Loucy (cell line): ENCODE measurements at regions not wholly inside any gene's neighbourhood (a gene's known extent, or its start where the extent isn't known, plus 50 kb on each side); places are given as distances from the start of the nearest gene placed in this dataset.

Experiments used
- H2AFZ ChIP-seq: fragments of 200-600 bp; sonication (generic); 2 replicates; pipeline ENCODE4 v1.6.0; 2016; ENCODE audit warnings: antibody characterized with exemption, mild to moderate bottlenecking, low read length, moderate library complexity
- H3F3A ChIP-seq: fragments of 200-600 bp; 2 replicates; pipeline ENCODE4 v1.6.0; 2016; ENCODE audit warnings: antibody characterized with exemption, low read depth, mild to moderate bottlenecking
- H3K27me3 ChIP-seq: fragments of 200-600 bp; sonication (generic); 2 replicates; pipeline ENCODE4 v1.6.1; 2014; ENCODE audit warnings: low read length, mild to moderate bottlenecking; ENCODE audit not compliant: insufficient read depth, poor library complexity, severe bottlenecking
- H3K36me3 ChIP-seq: fragments of 200-600 bp; sonication (generic); 2 replicates; pipeline ENCODE4 v1.6.1; 2016; ENCODE audit warnings: low read length; ENCODE audit not compliant: insufficient read depth
- H3K4me1 ChIP-seq: fragments of 200-600 bp; sonication (generic); 2 replicates; pipeline ENCODE4 v1.5.1; 2014; ENCODE audit warnings: low read length, mild to moderate bottlenecking; ENCODE audit not compliant: insufficient read depth, poor library complexity, severe bottlenecking
- H3K4me2 ChIP-seq: fragments of 200-600 bp; sonication (generic); 2 replicates; pipeline ENCODE4 v1.6.0; 2014; ENCODE audit warnings: antibody characterized with exemption, low read length, low read depth, mild to moderate bottlenecking; ENCODE audit not compliant: poor library complexity, severe bottlenecking
- H3K4me3 ChIP-seq: fragments of 200-600 bp; sonication (generic); 2 replicates; pipeline ENCODE4 v1.5.1; 2014; ENCODE audit warnings: low read length, mild to moderate bottlenecking, mixed read lengths; ENCODE audit not compliant: poor library complexity, severe bottlenecking
- H3K79me2 ChIP-seq: fragments of 200-600 bp; sonication (generic); 2 replicates; pipeline ENCODE4 v1.6.1; 2014; ENCODE audit warnings: low read length; ENCODE audit not compliant: insufficient read depth
- H3K9ac ChIP-seq: fragments of 200-600 bp; sonication (generic); 2 replicates; pipeline ENCODE4 v1.6.0; 2014; ENCODE audit warnings: mild to moderate bottlenecking, low read depth, low read length, moderate library complexity; ENCODE audit not compliant: poor library complexity, severe bottlenecking
- H3K9me2 ChIP-seq: fragments of 200-600 bp; sonication (generic); replicated peaks from 2 replicates; pipeline ENCODE4 v1.6.1; 2016; ENCODE audit warnings: low read depth, low read length, mixed read lengths
- H3K9me3 ChIP-seq: fragments of 200-600 bp; sonication (generic); 2 replicates; pipeline ENCODE4 v1.6.1; 2014; ENCODE audit warnings: mild to moderate bottlenecking, antibody characterized with exemption, low read length, low read depth; ENCODE audit not compliant: insufficient read depth
- H4K20me1 ChIP-seq: fragments of 200-600 bp; sonication (generic); 2 replicates; pipeline ENCODE4 v1.6.0; 2014; ENCODE audit warnings: antibody characterized with exemption, low read length, mild to moderate bottlenecking; ENCODE audit not compliant: insufficient read depth, poor library complexity, severe bottlenecking
- EZH2phosphoT487 ChIP-seq: fragments of 200-600 bp; IDR thresholded peaks from 2 replicates; pipeline ENCODE4 v1.6.1; 2018; ENCODE audit warnings: antibody characterized with exemption, mild to moderate bottlenecking, moderate library complexity, borderline replicate concordance
- TF ChIP-seq, protein P1 (sequence below): fragments of 200-600 bp; sonication (generic); conservative IDR thresholded peaks from 2 replicates; pipeline ENCODE4 v1.5.1; 2014; ENCODE audit warnings: mild to moderate bottlenecking, antibody characterized with exemption, low read length

DNA sequence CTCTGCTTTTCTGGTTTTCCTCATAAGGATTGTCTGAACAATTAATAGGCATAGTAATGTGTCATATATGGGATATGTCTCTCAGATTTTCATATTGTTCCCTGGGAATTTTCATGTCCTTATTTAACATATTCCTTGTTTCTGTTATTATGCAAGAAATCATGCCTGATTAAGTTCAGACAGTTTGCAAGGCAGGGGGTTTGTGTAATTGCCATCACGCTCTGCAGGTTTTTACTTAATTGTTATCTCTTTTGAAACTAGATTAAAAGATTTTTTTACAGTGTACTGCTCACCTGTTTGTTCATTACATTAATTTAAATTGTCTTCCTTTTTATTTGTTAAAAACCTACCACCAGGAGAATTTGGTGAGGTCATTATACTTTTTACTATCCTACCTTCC, 1253.2 kb upstream of the PRR20A start:
- no peaks in the 10 kb centered on the region for H4K20me1 ChIP-seq
- no peaks in the 10 kb centered on the region for H3K9me2 ChIP-seq
- no peaks in the 10 kb centered on the region for H3K9me3 ChIP-seq

DNA sequence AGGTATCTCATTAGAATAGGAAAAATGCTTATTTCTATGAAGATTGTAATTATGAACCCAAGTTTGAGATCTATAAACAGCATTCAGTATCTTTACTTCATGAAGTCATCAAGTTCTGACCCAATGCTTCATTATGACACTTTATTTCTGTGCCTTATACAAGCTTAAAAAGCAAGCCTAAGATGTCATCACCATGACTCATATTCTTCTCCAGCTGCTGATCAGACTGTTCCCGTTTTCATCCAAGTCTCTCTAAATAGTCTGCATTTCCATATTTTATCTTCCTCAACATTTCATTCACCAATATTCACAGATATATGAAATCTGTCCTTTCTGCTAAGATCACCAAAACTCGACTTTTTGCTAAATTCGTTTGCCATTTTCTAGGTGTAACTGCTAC, 1247.2 kb upstream of the PRR20A start:
- Histone ChIP-seq H3K9ac (no peak overlapping the region), H3K9me3 (no peaks in the 10 kb centered on the region), H2AFZ (no peak overlapping the region), H3K4me1 (no peaks in the 10 kb centered on the region), H3K79me2 (no peaks in the 10 kb centered on the region), H3K4me3 (no peak overlapping the region), H3F3A (no peaks in the 10 kb centered on the region), H4K20me1 (no peaks in the 10 kb centered on the region), H3K27me3 (no peaks in the 10 kb centered on the region), H3K9me2 (no peaks in the 10 kb centered on the region), H3K36me3 (no peaks in the 10 kb centered on the region), H3K4me2 (no peak overlapping the region)
- TF ChIP-seq, protein P1, sequence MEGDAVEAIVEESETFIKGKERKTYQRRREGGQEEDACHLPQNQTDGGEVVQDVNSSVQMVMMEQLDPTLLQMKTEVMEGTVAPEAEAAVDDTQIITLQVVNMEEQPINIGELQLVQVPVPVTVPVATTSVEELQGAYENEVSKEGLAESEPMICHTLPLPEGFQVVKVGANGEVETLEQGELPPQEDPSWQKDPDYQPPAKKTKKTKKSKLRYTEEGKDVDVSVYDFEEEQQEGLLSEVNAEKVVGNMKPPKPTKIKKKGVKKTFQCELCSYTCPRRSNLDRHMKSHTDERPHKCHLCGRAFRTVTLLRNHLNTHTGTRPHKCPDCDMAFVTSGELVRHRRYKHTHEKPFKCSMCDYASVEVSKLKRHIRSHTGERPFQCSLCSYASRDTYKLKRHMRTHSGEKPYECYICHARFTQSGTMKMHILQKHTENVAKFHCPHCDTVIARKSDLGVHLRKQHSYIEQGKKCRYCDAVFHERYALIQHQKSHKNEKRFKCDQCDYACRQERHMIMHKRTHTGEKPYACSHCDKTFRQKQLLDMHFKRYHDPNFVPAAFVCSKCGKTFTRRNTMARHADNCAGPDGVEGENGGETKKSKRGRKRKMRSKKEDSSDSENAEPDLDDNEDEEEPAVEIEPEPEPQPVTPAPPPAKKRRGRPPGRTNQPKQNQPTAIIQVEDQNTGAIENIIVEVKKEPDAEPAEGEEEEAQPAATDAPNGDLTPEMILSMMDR = no peak
- TF ChIP-seq EZH2phosphoT487 = no peak

More for the DNA sequence above, 1253.2 kb upstream of the PRR20A start:
- Histone ChIP-seq H3K4me2 (no peak overlapping the region), H3K79me2 (no peaks in the 10 kb centered on the region), H3F3A (no peaks in the 10 kb centered on the region), H3K36me3 (no peaks in the 10 kb centered on the region), H3K4me3 (no peak overlapping the region), H2AFZ (no peak overlapping the region), H3K4me1 (no peaks in the 10 kb centered on the region), H3K27me3 (no peaks in the 10 kb centered on the region), H3K9ac (no peak overlapping the region)
- TF ChIP-seq, protein P1 = no peak
- no peak for TF ChIP-seq EZH2phosphoT487

DNA sequence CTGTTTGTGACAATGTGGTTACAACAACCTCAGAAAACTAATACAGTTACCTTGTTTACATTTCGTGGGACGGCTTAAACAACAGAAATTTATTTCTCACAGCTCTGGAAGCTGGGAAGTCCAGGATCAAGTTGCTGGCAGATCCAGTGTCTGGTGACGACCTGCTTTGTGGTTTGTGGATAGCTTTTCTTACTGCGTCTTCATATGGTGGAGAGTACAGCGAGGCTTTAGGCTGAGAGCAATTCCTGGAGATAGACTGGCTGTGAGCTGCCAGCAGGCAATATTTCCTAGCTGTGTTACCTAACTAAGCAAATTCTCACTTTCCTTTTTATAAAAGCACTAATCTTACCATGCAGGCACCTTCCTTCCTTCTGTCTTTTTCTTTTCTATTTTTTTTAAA, 1203.5 kb upstream of the PRR20A start:
- Histone ChIP-seq H3K4me1 (no peaks in the 10 kb centered on the region), H3K79me2 (no peaks in the 10 kb centered on the region), H3K9me3 (no peaks in the 10 kb centered on the region), H3K4me2 (no peak overlapping the region), H3F3A (no peaks in the 10 kb centered on the region), H3K27me3 (no peaks in the 10 kb centered on the region), H3K9me2 (no peaks in the 10 kb centered on the region), H2AFZ (no peak overlapping the region), H3K36me3 (no peaks in the 10 kb centered on the region), H3K9ac (no peak overlapping the region), H4K20me1 (no peaks in the 10 kb centered on the region), H3K4me3 (no peak overlapping the region)
- TF ChIP-seq, protein P1 = no peak
- TF ChIP-seq EZH2phosphoT487 = no peak
